ENCODE measurements at regions not wholly inside any gene's neighbourhood (a gene's known extent, or its start where the extent isn't known, plus 50 kb on each side); places are given as distances from the start of the nearest gene placed in this dataset.

- no peaks in the 10 kb centered on the region for H3K4me1 Mint-ChIP-seq
- no peaks in the 10 kb centered on the region for H3K36me3 Mint-ChIP-seq
- H3K27ac Mint-ChIP-seq = no peak overlapping the region
- H3K4me3 Mint-ChIP-seq = no peak overlapping the region
- peaks cover 3% of the 10 kb centered on the region for H3K9me3 Mint-ChIP-seq
- no peaks in the 10 kb centered on the region for H3K27me3 Mint-ChIP-seq
- DNase-seq = no peak
Observed at GRCh38 chr11:25667871-25668270, 664.1 kb upstream of the ANO3 start.

GRCh38 chr11:25691959-25692358, 640.0 kb upstream of the ANO3 start:
- DNase-seq = no peak
- Mint-ChIP-seq H3K9me3 (peaks cover 14% of the 10 kb centered on the region), H3K27ac (no peak overlapping the region), H3K4me1 (no peaks in the 10 kb centered on the region), H3K36me3 (no peaks in the 10 kb centered on the region), H3K27me3 (no peaks in the 10 kb centered on the region), H3K4me3 (no peak overlapping the region)

- no peak overlapping the region for H3K27ac Mint-ChIP-seq
- H3K9me3 Mint-ChIP-seq = peaks cover 15% of the 10 kb centered on the region
Observed at GRCh38 chr11:25702417-25702816, 629.5 kb upstream of the ANO3 start.

DNA sequence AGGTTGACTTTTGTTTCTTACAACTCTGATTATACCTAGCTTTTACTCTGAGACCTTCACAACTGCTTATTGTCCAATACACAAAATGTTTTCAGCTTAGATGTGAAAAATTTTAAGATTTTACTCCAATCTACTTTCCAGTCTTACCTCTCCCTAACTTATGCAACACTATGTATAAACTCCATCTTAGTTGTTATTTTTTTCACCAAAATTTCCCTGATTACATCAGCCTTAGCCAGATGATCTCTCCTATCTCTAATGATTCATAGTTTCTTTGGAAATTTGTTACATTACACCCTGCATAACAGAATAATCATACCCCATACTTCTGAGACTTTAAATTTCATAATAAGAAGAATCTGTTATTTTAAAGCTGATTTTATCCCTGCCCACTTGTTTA, 621.0 kb upstream of the ANO3 start:
- no peaks in the 10 kb centered on the region for H3K36me3 Mint-ChIP-seq
- DNase-seq = no peak
- no peaks in the 10 kb centered on the region for H3K4me1 Mint-ChIP-seq
- H3K27me3 Mint-ChIP-seq = no peaks in the 10 kb centered on the region
- peaks cover 4% of the 10 kb centered on the region for H3K9me3 Mint-ChIP-seq
- H3K27ac Mint-ChIP-seq = no peak overlapping the region
- H3K4me3 Mint-ChIP-seq = no peak overlapping the region

More at GRCh38 chr11:25702417-25702816, 629.5 kb upstream of the ANO3 start:
- no peaks in the 10 kb centered on the region for H3K36me3 Mint-ChIP-seq
- no peaks in the 10 kb centered on the region for H3K4me1 Mint-ChIP-seq
- no peak overlapping the region for H3K4me3 Mint-ChIP-seq
- H3K27me3 Mint-ChIP-seq = no peaks in the 10 kb centered on the region
- DNase-seq = no peak

GRCh38 chr11:25727944-25728343, 604.0 kb upstream of the ANO3 start:
- peaks cover 4% of the 10 kb centered on the region for H3K9me3 Mint-ChIP-seq
- no peaks in the 10 kb centered on the region for H3K27me3 Mint-ChIP-seq
- no peaks in the 10 kb centered on the region for H3K4me1 Mint-ChIP-seq
- H3K4me3 Mint-ChIP-seq = no peak overlapping the region
- no peaks in the 10 kb centered on the region for H3K36me3 Mint-ChIP-seq
- H3K27ac Mint-ChIP-seq = no peak overlapping the region
- DNase-seq = no peak

GRCh38 chr11:25730230-25730629, 601.7 kb upstream of the ANO3 start:
- Mint-ChIP-seq H3K9me3 (peaks cover 4% of the 10 kb centered on the region), H3K36me3 (no peaks in the 10 kb centered on the region), H3K27ac (no peak overlapping the region), H3K4me3 (no peak overlapping the region), H3K4me1 (no peaks in the 10 kb centered on the region), H3K27me3 (no peaks in the 10 kb centered on the region)
- no peak for DNase-seq

GRCh38 chr11:25733777-25734176, 598.2 kb upstream of the ANO3 start:
- Mint-ChIP-seq H3K27me3 (no peaks in the 10 kb centered on the region), H3K27ac (no peak overlapping the region), H3K9me3 (peaks cover 4% of the 10 kb centered on the region)

GRCh38 chr11:25734591-25735211, 597.2 kb upstream of the ANO3 start:
- Mint-ChIP-seq H3K27ac (no peak overlapping the region), H3K27me3 (no peaks in the 10 kb centered on the region), H3K9me3 (peaks cover 4% of the 10 kb centered on the region), H3K36me3 (no peaks in the 10 kb centered on the region), H3K4me1 (no peaks in the 10 kb centered on the region), H3K4me3 (no peak overlapping the region)
- no peak for DNase-seq

More at GRCh38 chr11:25733777-25734176, 598.2 kb upstream of the ANO3 start:
- Mint-ChIP-seq H3K36me3 (no peaks in the 10 kb centered on the region), H3K4me1 (no peaks in the 10 kb centered on the region), H3K4me3 (no peak overlapping the region)
- no peak for DNase-seq

GRCh38 chr11:25737071-25737675, 594.8 kb upstream of the ANO3 start:
- H3K27me3 Mint-ChIP-seq = no peaks in the 10 kb centered on the region

GRCh38 chr11:25741886-25742285, 590.0 kb upstream of the ANO3 start:
- Mint-ChIP-seq H3K4me1 (no peaks in the 10 kb centered on the region), H3K4me3 (no peak overlapping the region), H3K27me3 (no peaks in the 10 kb centered on the region), H3K9me3 (no peaks in the 10 kb centered on the region), H3K27ac (no peak overlapping the region), H3K36me3 (no peaks in the 10 kb centered on the region)
- DNase-seq = no peak

More at GRCh38 chr11:25737071-25737675, 594.8 kb upstream of the ANO3 start:
- Mint-ChIP-seq H3K36me3 (no peaks in the 10 kb centered on the region), H3K27ac (no peak overlapping the region), H3K9me3 (no peaks in the 10 kb centered on the region), H3K4me1 (no peaks in the 10 kb centered on the region), H3K4me3 (no peak overlapping the region)
- DNase-seq = no peak

- Mint-ChIP-seq H3K27me3 (no peaks in the 10 kb centered on the region), H3K36me3 (no peaks in the 10 kb centered on the region), H3K9me3 (no peaks in the 10 kb centered on the region), H3K4me1 (no peaks in the 10 kb centered on the region), H3K4me3 (no peak overlapping the region), H3K27ac (no peak overlapping the region)
- DNase-seq = no peak
Observed at GRCh38 chr11:25742800-25743199, 589.1 kb upstream of the ANO3 start.

GRCh38 chr11:25755381-25755780, 576.5 kb upstream of the ANO3 start:
- H3K27ac Mint-ChIP-seq = no peak overlapping the region
- H3K27me3 Mint-ChIP-seq = no peaks in the 10 kb centered on the region
- H3K4me3 Mint-ChIP-seq = no peak overlapping the region
- H3K36me3 Mint-ChIP-seq = no peaks in the 10 kb centered on the region
- no peak for DNase-seq
- no peaks in the 10 kb centered on the region for H3K4me1 Mint-ChIP-seq
- H3K9me3 Mint-ChIP-seq = peaks cover 6% of the 10 kb centered on the region

GRCh38 chr11:25755918-25756584, 575.9 kb upstream of the ANO3 start:
- peaks cover 10% of the 10 kb centered on the region for H3K9me3 Mint-ChIP-seq

DNA sequence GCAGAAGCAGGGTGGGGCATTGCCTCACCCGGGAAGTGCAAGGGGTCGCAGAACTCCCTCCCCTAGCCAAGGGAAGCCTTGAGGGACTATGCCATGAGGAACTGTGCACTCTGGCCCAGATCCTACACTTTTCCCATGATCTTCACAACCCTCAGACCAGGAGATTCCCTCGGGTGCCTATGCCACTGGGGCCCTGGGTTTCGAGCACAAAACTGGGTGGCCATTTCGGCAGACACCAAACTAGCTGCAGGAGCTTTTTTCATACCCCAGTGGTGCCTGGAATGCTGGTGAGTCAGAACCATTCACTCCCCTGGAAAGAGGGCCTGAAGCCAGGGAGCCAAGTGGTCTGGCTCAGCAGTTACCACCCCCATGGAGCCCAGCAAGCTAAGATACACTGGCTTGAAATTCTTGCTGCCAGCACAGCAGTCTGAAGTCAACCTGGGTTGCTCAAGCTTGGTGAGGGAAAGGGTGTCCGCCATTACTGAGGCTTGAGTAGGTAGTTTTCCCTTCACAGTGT, 573.7 kb upstream of the ANO3 start:
- no peak overlapping the region for H3K4me3 Mint-ChIP-seq
- no peak overlapping the region for H3K27ac Mint-ChIP-seq
- no peaks in the 10 kb centered on the region for H3K4me1 Mint-ChIP-seq
- H3K9me3 Mint-ChIP-seq = peaks cover 14% of the 10 kb centered on the region
- H3K27me3 Mint-ChIP-seq = no peaks in the 10 kb centered on the region
- no peak for DNase-seq
- H3K36me3 Mint-ChIP-seq = no peaks in the 10 kb centered on the region

More at GRCh38 chr11:25755918-25756584, 575.9 kb upstream of the ANO3 start:
- H3K27ac Mint-ChIP-seq = no peak overlapping the region
- no peak for DNase-seq
- H3K4me3 Mint-ChIP-seq = no peak overlapping the region
- H3K27me3 Mint-ChIP-seq = no peaks in the 10 kb centered on the region
- H3K36me3 Mint-ChIP-seq = no peaks in the 10 kb centered on the region
- H3K4me1 Mint-ChIP-seq = no peaks in the 10 kb centered on the region

- no peak for DNase-seq
- no peaks in the 10 kb centered on the region for H3K36me3 Mint-ChIP-seq
- H3K9me3 Mint-ChIP-seq = peaks cover 1% of the 10 kb centered on the region
- no peak overlapping the region for H3K27ac Mint-ChIP-seq
- no peak overlapping the region for H3K4me3 Mint-ChIP-seq
- no peaks in the 10 kb centered on the region for H3K27me3 Mint-ChIP-seq
- H3K4me1 Mint-ChIP-seq = no peaks in the 10 kb centered on the region
Observed at GRCh38 chr11:25766332-25767015, 565.5 kb upstream of the ANO3 start.
